ENCODE measurements at regions not wholly inside any gene's neighbourhood (a gene's known extent, or its start where the extent isn't known, plus 50 kb on each side); places are given as distances from the start of the nearest gene placed in this dataset.

DNA sequence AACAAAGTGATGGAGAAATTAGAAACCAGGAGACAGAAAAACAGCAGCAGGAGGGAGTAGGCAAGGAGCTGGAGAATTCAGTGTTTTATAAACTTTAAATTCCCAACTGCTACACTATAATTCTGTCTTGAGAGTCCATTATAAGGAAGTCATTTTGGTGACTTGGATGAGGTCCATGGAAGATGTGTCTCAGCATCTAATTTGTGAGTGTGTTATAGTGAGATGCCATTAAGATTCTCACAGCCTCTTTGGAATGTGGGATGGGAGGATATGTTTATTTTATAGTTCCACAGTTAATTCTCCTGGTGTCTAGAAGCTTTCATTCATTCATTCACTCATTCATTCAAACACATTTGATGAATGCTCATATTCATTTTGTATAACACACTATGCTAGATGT is 206.0 kb upstream of the MYOCD start:
- in situ Hi-C loops (cut with MboI; ENCODE audit: low sequenced_read_pairs), result no loop called here
- DNase-seq (ENCODE audit: low spot score in 2 of 2), result no peak
- Histone ChIP-seq H3K4me3 (no peak overlapping the region), H3K27me3 (ENCODE audit: low read depth) (no peaks in the 10 kb centered on the region), H3K36me3 (replicated peaks) (no peaks in the 10 kb centered on the region), H3K4me1 (no peaks in the 10 kb centered on the region), H3K9me3 (peaks cover 3% of the 10 kb centered on the region; the same call in 1 of the 2 replicates)

- in situ Hi-C loops (cut with MboI; ENCODE audit: low sequenced_read_pairs), result no loop called here
- H3K4me3 ChIP-seq, result no peak overlapping the region
- DNase-seq (ENCODE audit: low spot score in 2 of 2), result no peak
These were observed 202.6 kb upstream of the MYOCD start for GRCh38 chr17:12463102-12463501.

GRCh38 chr17:12472252-12473173 is 193.2 kb upstream of the MYOCD start:
- no peaks in the 10 kb centered on the region for H3K36me3 ChIP-seq (replicated peaks)
- H3K4me3 ChIP-seq, result no peak overlapping the region
- no peaks in the 10 kb centered on the region for H3K9me3 ChIP-seq
- in situ Hi-C loops (cut with MboI; ENCODE audit: low sequenced_read_pairs), result no loop called here
- H3K27me3 ChIP-seq (ENCODE audit: low read depth), result no peaks in the 10 kb centered on the region
- DNase-seq (ENCODE audit: low spot score in 2 of 2), result no peak
- no peaks in the 10 kb centered on the region for H3K4me1 ChIP-seq

More at GRCh38 chr17:12463102-12463501, 202.6 kb upstream of the MYOCD start:
- H3K27me3 ChIP-seq (ENCODE audit: low read depth), result no peaks in the 10 kb centered on the region
- H3K36me3 ChIP-seq (replicated peaks), result no peaks in the 10 kb centered on the region
- peaks cover 3% of the 10 kb centered on the region; the same call in 1 of the 2 replicates for H3K9me3 ChIP-seq
- H3K4me1 ChIP-seq, result no peaks in the 10 kb centered on the region

GRCh38 chr17:12478311-12478710 is 187.4 kb upstream of the MYOCD start:
- no peak for DNase-seq (ENCODE audit: low spot score in 2 of 2)
- H3K27me3 ChIP-seq (ENCODE audit: low read depth), result no peaks in the 10 kb centered on the region
- no peak overlapping the region for H3K4me3 ChIP-seq
- H3K9me3 ChIP-seq, result no peaks in the 10 kb centered on the region
- H3K36me3 ChIP-seq (replicated peaks), result no peaks in the 10 kb centered on the region
- in situ Hi-C loops (cut with MboI; ENCODE audit: low sequenced_read_pairs), result no loop called here
- H3K4me1 ChIP-seq, result no peaks in the 10 kb centered on the region

DNA sequence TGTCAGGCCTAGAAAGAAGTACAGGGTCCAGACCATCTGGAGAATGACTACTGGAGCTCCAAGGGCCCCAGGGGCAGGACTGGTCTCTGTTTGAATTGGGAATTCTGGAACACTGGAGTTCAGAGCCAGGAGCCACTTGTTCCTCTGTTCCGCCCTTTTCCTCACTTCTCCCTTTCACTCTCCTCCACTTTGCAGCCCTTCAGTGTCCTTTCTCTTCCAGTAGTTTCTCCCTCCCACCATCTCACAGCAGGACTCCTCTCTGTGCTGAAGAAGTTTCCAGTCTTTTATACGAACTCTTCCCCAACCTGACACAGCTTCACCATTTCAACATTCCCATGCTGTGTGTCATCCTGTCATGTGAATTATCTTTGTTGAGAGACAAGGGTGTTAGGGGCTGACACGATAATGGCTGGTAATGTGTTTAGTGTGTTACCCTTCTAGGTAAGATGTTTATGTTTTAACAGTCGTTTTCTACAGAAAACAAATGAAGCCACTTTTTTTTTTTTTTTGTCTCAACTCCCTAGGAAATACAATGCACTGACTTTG is 180.3 kb upstream of the MYOCD start:
- in situ Hi-C loops (cut with MboI; ENCODE audit: low sequenced_read_pairs), result no loop called here
- Histone ChIP-seq H3K4me1 (peaks cover 19% of the 10 kb centered on the region; the same call in 1 of the 2 replicates), H3K27me3 (ENCODE audit: low read depth) (no peaks in the 10 kb centered on the region), H3K9me3 (no peaks in the 10 kb centered on the region), H3K36me3 (replicated peaks) (no peaks in the 10 kb centered on the region), H3K4me3 (no peak overlapping the region)
- no peak for DNase-seq (ENCODE audit: low spot score in 2 of 2)

GRCh38 chr17:12489325-12489724 is 176.4 kb upstream of the MYOCD start:
- no peaks in the 10 kb centered on the region for H3K27me3 ChIP-seq (ENCODE audit: low read depth)
- in situ Hi-C loops (cut with MboI; ENCODE audit: low sequenced_read_pairs), result no loop called here
- peaks cover 20% of the 10 kb centered on the region; the same call in 1 of the 2 replicates for H3K4me1 ChIP-seq
- H3K4me3 ChIP-seq, result no peak overlapping the region
- no peaks in the 10 kb centered on the region for H3K36me3 ChIP-seq (replicated peaks)
- no peaks in the 10 kb centered on the region for H3K9me3 ChIP-seq
- DNase-seq (ENCODE audit: low spot score in 2 of 2), result peak in 1 of 2 experiments; percentile 20

DNA sequence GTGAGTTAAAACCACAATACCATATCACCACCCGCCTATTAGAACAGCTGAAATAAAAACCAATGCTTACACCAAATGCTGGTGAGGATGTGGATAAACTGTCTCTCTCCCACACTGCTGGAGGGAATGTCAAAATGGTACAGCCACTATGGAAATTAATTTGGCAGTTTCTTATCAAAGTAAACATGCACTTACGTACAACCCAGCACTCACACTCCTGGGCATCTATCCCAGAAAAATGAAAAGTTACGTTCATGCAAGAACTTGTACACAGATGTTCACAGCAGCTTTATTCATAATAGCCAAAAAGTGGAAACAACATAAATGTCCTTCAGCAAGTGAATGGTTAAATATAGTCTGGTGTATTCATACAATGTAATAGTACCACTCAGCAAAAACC is 173.2 kb upstream of the MYOCD start:
- no peaks in the 10 kb centered on the region for H3K27me3 ChIP-seq (ENCODE audit: low read depth)
- H3K9me3 ChIP-seq, result no peaks in the 10 kb centered on the region
- H3K4me3 ChIP-seq, result no peak overlapping the region
- H3K4me1 ChIP-seq, result peaks cover 20% of the 10 kb centered on the region; the same call in 1 of the 2 replicates
- no peaks in the 10 kb centered on the region for H3K36me3 ChIP-seq (replicated peaks)
- DNase-seq (ENCODE audit: low spot score in 2 of 2), result no peak
- in situ Hi-C loops (cut with MboI; ENCODE audit: low sequenced_read_pairs), result no loop called here

- Histone ChIP-seq H3K4me3 (no peak overlapping the region), H3K4me1 (no peaks in the 10 kb centered on the region), H3K27me3 (ENCODE audit: low read depth) (no peaks in the 10 kb centered on the region), H3K36me3 (replicated peaks) (no peaks in the 10 kb centered on the region), H3K9me3 (no peaks in the 10 kb centered on the region)
- in situ Hi-C loops (cut with MboI; ENCODE audit: low sequenced_read_pairs), result no loop called here
- no peak for DNase-seq (ENCODE audit: low spot score in 2 of 2)
These were observed 159.8 kb upstream of the MYOCD start for GRCh38 chr17:12505866-12506265.

DNA sequence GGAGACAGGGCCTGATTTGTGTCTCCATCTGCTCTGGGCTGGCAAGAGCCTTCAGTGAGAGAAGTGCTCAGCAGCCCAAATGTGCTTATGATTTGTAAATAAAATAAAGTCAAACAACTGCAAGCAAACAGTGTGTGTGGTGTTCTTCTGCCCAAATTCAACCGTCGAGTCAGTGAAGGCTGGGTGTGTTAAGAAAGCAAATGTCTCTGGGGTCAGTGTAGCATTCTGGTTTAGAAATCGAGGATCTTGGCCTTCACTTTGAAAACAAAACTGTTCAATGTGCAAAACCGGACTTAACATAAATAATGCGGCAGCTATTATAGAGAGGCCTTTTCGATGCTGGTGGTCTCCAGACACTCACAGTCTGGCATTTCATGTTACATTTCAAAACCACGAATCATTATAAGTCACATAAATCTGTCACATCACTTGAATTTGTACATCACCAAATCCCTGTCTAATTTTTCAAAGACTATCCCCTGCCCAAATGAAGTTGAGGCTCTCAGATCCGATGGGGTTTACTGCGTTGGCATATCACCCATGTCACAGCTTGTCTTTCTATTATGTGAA is 158.6 kb upstream of the MYOCD start:
- H3K9me3 ChIP-seq, result no peaks in the 10 kb centered on the region
- no peaks in the 10 kb centered on the region for H3K27me3 ChIP-seq (ENCODE audit: low read depth)
- no peak for DNase-seq (ENCODE audit: low spot score in 2 of 2)
- no peak overlapping the region for H3K4me3 ChIP-seq
- H3K36me3 ChIP-seq (replicated peaks), result no peaks in the 10 kb centered on the region
- no peaks in the 10 kb centered on the region for H3K4me1 ChIP-seq
- in situ Hi-C loops (cut with MboI; ENCODE audit: low sequenced_read_pairs), result no loop called here

- Histone ChIP-seq H3K36me3 (replicated peaks) (no peaks in the 10 kb centered on the region), H3K27me3 (ENCODE audit: low read depth) (no peaks in the 10 kb centered on the region), H3K4me1 (no peaks in the 10 kb centered on the region; the same call in 1 of the 2 replicates), H3K4me3 (no peak overlapping the region), H3K9me3 (no peaks in the 10 kb centered on the region)
- no peak for DNase-seq (ENCODE audit: low spot score in 2 of 2)
- in situ Hi-C loops (cut with MboI; ENCODE audit: low sequenced_read_pairs), result no loop called here
These were observed 155.9 kb upstream of the MYOCD start for GRCh38 chr17:12509801-12510200.

DNA sequence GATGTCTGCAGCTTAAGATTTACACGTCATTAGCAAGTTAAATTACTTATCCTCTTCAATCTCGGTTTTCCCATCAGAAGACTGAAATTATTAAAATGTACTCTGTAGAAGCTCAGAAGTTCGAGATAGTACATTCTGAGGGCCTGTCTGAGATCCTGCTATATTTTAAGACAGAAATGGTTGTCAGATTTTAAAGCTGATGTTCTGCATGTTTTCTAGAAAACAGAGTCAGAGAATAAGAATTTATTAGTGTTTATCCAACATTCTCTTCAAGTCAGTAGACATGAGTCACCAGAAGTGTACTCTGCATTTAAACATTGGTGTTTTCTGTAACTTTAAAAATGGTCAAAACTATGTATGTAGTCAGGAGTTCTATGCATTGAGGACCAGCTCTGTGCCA is 155.2 kb upstream of the MYOCD start:
- DNase-seq (ENCODE audit: low spot score in 2 of 2), result no peak
- no peaks in the 10 kb centered on the region for H3K9me3 ChIP-seq
- H3K36me3 ChIP-seq (replicated peaks), result no peaks in the 10 kb centered on the region
- H3K27me3 ChIP-seq (ENCODE audit: low read depth), result no peaks in the 10 kb centered on the region
- in situ Hi-C loops (cut with MboI; ENCODE audit: low sequenced_read_pairs), result no loop called here
- no peak overlapping the region for H3K4me3 ChIP-seq
- H3K4me1 ChIP-seq, result no peaks in the 10 kb centered on the region; the same call in 1 of the 2 replicates

GRCh38 chr17:12512694-12513355 is 152.9 kb upstream of the MYOCD start:
- in situ Hi-C loops (cut with MboI; ENCODE audit: low sequenced_read_pairs), result no loop called here
- Histone ChIP-seq H3K4me1 (no peaks in the 10 kb centered on the region; the same call in 1 of the 2 replicates), H3K9me3 (no peaks in the 10 kb centered on the region), H3K27me3 (ENCODE audit: low read depth) (no peaks in the 10 kb centered on the region), H3K4me3 (no peak overlapping the region), H3K36me3 (replicated peaks) (no peaks in the 10 kb centered on the region)
- peak in 1 of 2 experiments; percentile 12 for DNase-seq (ENCODE audit: low spot score in 2 of 2)

DNA sequence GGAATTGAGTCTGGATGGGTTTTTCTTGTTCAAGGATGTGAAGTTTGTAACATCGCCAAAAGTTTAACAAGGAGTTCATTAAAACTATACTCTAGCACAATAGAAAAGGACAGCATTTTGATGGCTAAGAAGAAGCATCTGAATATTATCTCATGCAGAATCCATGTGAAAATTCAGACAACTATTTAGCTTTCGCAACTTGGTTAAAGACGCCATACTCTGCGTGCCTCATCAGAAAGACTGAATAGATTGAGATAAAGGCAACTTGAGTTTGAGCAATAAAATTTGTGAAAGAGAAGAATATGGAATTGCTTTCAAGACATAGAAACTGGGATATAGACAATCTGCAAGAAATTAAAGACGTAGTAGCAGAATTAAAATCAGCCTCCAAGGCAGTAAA is 151.1 kb upstream of the MYOCD start:
- Histone ChIP-seq H3K4me3 (no peak overlapping the region), H3K4me1 (no peaks in the 10 kb centered on the region; the same call in 1 of the 2 replicates), H3K9me3 (no peaks in the 10 kb centered on the region), H3K36me3 (replicated peaks) (no peaks in the 10 kb centered on the region), H3K27me3 (ENCODE audit: low read depth) (no peaks in the 10 kb centered on the region)
- no peak for DNase-seq (ENCODE audit: low spot score in 2 of 2)
- in situ Hi-C loops (cut with MboI; ENCODE audit: low sequenced_read_pairs), result no loop called here
